Cardiac fibroblast (primary cell): ENCODE measurements at regions not wholly inside any gene's neighbourhood (a gene's known extent, or its start where the extent isn't known, plus 50 kb on each side); places are given as distances from the start of the nearest gene placed in this dataset.
A peak's percentile ranks its signal among the peaks of the same experiment; 100 is the strongest.

Experiments used
- DNase-seq, 2 donors: peaks; one replicate each; pipeline versions ENCODE4 v3.0.0 to v3.0.0-alpha.2; 2010; ENCODE audit warnings: low read depth in 2 of 2
- H3K4me3 ChIP-seq, 2 donors: replicated peaks in 1 of 2; 1 replicate in 1 of 2; 2 replicates in 1 of 2; pipeline ENCODE4 v1.5.1; 2011; ENCODE audit warnings: low read depth in 2 of 2, low read length in 2 of 2, mild to moderate bottlenecking in 2 of 2, moderate library complexity in 1 of 2
- CTCF ChIP-seq: IDR thresholded peaks from one replicate; pipeline ENCODE4 v1.5.1; 2011; ENCODE audit warnings: low read depth, mild to moderate bottlenecking, low read length, inconsistent platforms

- no peak for TF ChIP-seq CTCF
- H3K4me3 ChIP-seq, result no peak overlapping the region
- no peak for DNase-seq
Measured at GRCh38 chr20:39777610-39778009, 815.5 kb downstream of the DHX35 start.

GRCh38 chr20:39775110-39775509 lies 813.0 kb downstream of the DHX35 start:
- no peak overlapping the region for H3K4me3 ChIP-seq
- DNase-seq, result peak; percentile 65 to 79
- no peak for TF ChIP-seq CTCF

GRCh38 chr20:39773380-39774000 lies 811.3 kb downstream of the DHX35 start:
- TF ChIP-seq CTCF, result no peak
- peak in 1 of 2 donors; percentile 8 for DNase-seq
- no peak overlapping the region for H3K4me3 ChIP-seq

- TF ChIP-seq CTCF, result no peak
- no peak overlapping the region for H3K4me3 ChIP-seq
- DNase-seq, result no peak
Measured at GRCh38 chr20:39767352-39767751, 805.2 kb downstream of the DHX35 start.

GRCh38 chr20:39766333-39766732 lies 804.2 kb downstream of the DHX35 start:
- H3K4me3 ChIP-seq, result no peak overlapping the region
- DNase-seq, result no peak
- TF ChIP-seq CTCF, result no peak

GRCh38 chr20:39762716-39763115 lies 800.6 kb downstream of the DHX35 start:
- H3K4me3 ChIP-seq, result no peak overlapping the region
- no peak for DNase-seq
- TF ChIP-seq CTCF, result no peak

- no peak for DNase-seq
- no peak for TF ChIP-seq CTCF
- no peak overlapping the region for H3K4me3 ChIP-seq
Measured at GRCh38 chr20:39758876-39759275, 796.7 kb downstream of the DHX35 start.
